Hepatocyte (in vitro differentiated cells): ENCODE measurements at regions not wholly inside any gene's neighbourhood (a gene's known extent, or its start where the extent isn't known, plus 50 kb on each side); places are given as distances from the start of the nearest gene placed in this dataset.

Source experiments
- EZH2phosphoT487 ChIP-seq: fragments of 200-600 bp; sonication (generic); IDR thresholded peaks from one replicate; pipeline ENCODE4 v1.6.1; 2018; ENCODE audit warnings: antibody characterized with exemption, mild to moderate bottlenecking, low read depth, moderate library complexity; ENCODE audit not compliant: unreplicated experiment, severe bottlenecking
- TF ChIP-seq, protein P1 (sequence below): fragments of 200-600 bp; sonication (generic); IDR thresholded peaks from 2 replicates; pipeline ENCODE4 v1.5.1; 2016; ENCODE audit warnings: antibody characterized with exemption, mild to moderate bottlenecking; ENCODE audit not compliant: poor library complexity

- TF ChIP-seq, protein P1, sequence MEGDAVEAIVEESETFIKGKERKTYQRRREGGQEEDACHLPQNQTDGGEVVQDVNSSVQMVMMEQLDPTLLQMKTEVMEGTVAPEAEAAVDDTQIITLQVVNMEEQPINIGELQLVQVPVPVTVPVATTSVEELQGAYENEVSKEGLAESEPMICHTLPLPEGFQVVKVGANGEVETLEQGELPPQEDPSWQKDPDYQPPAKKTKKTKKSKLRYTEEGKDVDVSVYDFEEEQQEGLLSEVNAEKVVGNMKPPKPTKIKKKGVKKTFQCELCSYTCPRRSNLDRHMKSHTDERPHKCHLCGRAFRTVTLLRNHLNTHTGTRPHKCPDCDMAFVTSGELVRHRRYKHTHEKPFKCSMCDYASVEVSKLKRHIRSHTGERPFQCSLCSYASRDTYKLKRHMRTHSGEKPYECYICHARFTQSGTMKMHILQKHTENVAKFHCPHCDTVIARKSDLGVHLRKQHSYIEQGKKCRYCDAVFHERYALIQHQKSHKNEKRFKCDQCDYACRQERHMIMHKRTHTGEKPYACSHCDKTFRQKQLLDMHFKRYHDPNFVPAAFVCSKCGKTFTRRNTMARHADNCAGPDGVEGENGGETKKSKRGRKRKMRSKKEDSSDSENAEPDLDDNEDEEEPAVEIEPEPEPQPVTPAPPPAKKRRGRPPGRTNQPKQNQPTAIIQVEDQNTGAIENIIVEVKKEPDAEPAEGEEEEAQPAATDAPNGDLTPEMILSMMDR, result no peak
- no peak for TF ChIP-seq EZH2phosphoT487
Observed at GRCh38 chr3:194877291-194878119, 191.8 kb downstream of the FAM43A start.
